ENCODE measurements at regions not wholly inside any gene's neighbourhood (a gene's known extent, or its start where the extent isn't known, plus 50 kb on each side); places are given as distances from the start of the nearest gene placed in this dataset.

GRCh38 chr1:83670909-83671565 lies 327.9 kb downstream of the TTLL7 start:
- DNase-seq, result no peak

- no peak for DNase-seq
Measured at GRCh38 chr1:83641796-83642443, 357.0 kb downstream of the TTLL7 start.

GRCh38 chr1:83641206-83641658 lies 357.7 kb downstream of the TTLL7 start:
- no peak for DNase-seq

- no peak for DNase-seq
Measured at GRCh38 chr1:83639785-83640184, 359.1 kb downstream of the TTLL7 start.

- no peak for DNase-seq
Measured at GRCh38 chr1:83637586-83637985, 361.3 kb downstream of the TTLL7 start.

- no peak for DNase-seq
Measured at GRCh38 chr1:83637009-83637408, 361.9 kb downstream of the TTLL7 start.

- no peak for DNase-seq
Measured at GRCh38 chr1:83632906-83633305, 366.0 kb downstream of the TTLL7 start.

- no peak for DNase-seq
Measured at GRCh38 chr1:83631851-83632250, 367.1 kb downstream of the TTLL7 start.

- DNase-seq, result no peak
Measured at GRCh38 chr1:83627045-83627444, 371.9 kb downstream of the TTLL7 start.

- DNase-seq, result peak; percentile 7
Measured at GRCh38 chr1:83626603-83627002, 372.3 kb downstream of the TTLL7 start.

GRCh38 chr1:83625646-83626045 lies 373.3 kb downstream of the TTLL7 start:
- DNase-seq, result no peak

- no peak for DNase-seq
Measured at GRCh38 chr1:83620016-83620415, 378.9 kb downstream of the TTLL7 start.

GRCh38 chr1:83619170-83619896 lies 379.6 kb downstream of the TTLL7 start:
- no peak for DNase-seq

- DNase-seq, result no peak
Measured at GRCh38 chr1:83617883-83618282, 381.0 kb downstream of the TTLL7 start.

GRCh38 chr1:83615370-83615769 lies 383.6 kb downstream of the TTLL7 start:
- DNase-seq, result no peak

GRCh38 chr1:83606416-83606955 lies 392.4 kb downstream of the TTLL7 start:
- no peak for DNase-seq

GRCh38 chr1:83596331-83596730 lies 402.6 kb downstream of the TTLL7 start:
- no peak for DNase-seq

- no peak for DNase-seq
Measured at GRCh38 chr1:83593073-83593472, 405.9 kb downstream of the TTLL7 start.

- no peak for DNase-seq
Measured at GRCh38 chr1:83588140-83588539, 410.8 kb downstream of the TTLL7 start.

- no peak for DNase-seq
Measured at GRCh38 chr1:83583351-83584014, 415.4 kb downstream of the TTLL7 start.

GRCh38 chr1:83581747-83582146 lies 417.2 kb downstream of the TTLL7 start:
- DNase-seq, result no peak

GRCh38 chr1:83574791-83575190 lies 424.1 kb downstream of the TTLL7 start:
- DNase-seq, result no peak

- DNase-seq, result no peak
Measured at GRCh38 chr1:83573776-83574175, 425.2 kb downstream of the TTLL7 start.
